GM19025 (cell line): ENCODE measurements at regions not wholly inside any gene's neighbourhood (a gene's known extent, or its start where the extent isn't known, plus 50 kb on each side); places are given as distances from the start of the nearest gene placed in this dataset.

Experiments used
- ATAC-seq: cut with Tn5 transposase; IDR thresholded peaks from one replicate; pipeline ENCODE4 v1.9.1; 2021; ENCODE audit warnings: mild to moderate bottlenecking, low read depth, moderate library complexity; ENCODE audit not compliant: unreplicated experiment

GRCh38 chr11:29019960-29020683 lies 911.9 kb downstream of the METTL15 start:
- ATAC-seq = no peak

- ATAC-seq = no peak
These were observed 910.4 kb downstream of the METTL15 start for GRCh38 chr11:29018631-29019030.

GRCh38 chr11:29017941-29018340 lies 909.8 kb downstream of the METTL15 start:
- no peak for ATAC-seq

DNA sequence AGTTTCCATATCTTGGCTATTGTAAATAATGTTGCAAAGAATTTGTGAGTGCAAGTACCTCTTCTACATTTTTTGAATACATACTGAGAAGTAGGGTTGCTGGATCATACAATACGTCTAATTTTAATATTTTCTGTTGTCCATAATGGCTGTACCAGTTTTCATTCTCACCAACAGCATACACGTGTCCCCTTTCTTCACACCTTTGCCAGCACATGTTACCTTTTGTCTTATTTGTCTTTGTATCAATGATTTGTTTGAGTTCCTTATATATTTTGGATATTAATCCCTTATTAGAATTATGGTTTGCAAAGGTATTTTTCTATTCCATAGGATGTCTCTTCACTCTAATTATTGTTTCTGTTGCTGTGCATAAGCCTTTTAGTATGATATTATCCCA lies 904.3 kb downstream of the METTL15 start:
- ATAC-seq = no peak

- no peak for ATAC-seq
These were observed 901.2 kb downstream of the METTL15 start for GRCh38 chr11:29009426-29009825.

GRCh38 chr11:29008481-29008880 lies 900.3 kb downstream of the METTL15 start:
- no peak for ATAC-seq

GRCh38 chr11:29006668-29007067 lies 898.5 kb downstream of the METTL15 start:
- ATAC-seq = no peak

- ATAC-seq = no peak
These were observed 897.3 kb downstream of the METTL15 start for GRCh38 chr11:29005401-29005980.

GRCh38 chr11:29002816-29003215 lies 894.6 kb downstream of the METTL15 start:
- ATAC-seq = no peak

DNA sequence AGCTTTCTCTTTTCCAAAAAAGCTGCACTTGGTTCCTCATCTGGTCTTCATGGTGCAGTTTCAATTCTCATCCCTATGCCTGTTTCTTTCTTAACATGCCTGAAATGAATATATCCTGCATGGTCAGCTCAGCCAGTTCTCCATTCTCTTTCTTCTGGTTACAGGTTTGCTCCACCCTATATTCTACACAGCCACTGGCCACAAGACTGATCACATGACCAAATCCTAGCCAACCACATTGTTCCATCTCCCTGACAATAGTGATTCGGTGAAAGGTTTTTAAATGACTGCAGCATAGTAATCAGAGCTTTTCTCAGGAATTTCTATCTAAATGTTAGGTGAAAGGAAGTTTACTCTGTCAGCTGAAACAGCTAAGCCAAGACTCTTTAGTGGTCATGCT lies 891.4 kb downstream of the METTL15 start:
- peak; percentile 46 for ATAC-seq

GRCh38 chr11:28992996-28993395 lies 884.8 kb downstream of the METTL15 start:
- ATAC-seq = no peak

DNA sequence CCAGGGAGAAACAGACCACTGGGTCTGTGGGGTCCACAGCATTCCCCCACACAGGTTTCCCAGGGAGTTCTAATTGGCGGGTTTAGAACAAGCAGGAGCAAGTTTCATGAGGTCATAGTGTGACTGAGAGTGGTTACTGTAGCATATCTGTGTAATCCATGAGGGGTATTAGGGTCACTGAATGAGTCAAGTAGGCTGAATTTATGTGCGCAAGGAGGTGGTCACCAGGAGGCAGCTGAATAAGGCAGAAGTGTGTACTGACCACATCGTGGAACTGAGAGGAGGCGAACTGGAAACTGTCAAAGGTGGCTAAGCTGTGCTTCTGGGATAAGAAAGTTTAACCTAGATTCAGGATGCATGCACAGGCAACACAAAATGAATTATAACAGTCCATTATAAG lies 876.0 kb downstream of the METTL15 start:
- ATAC-seq = no peak

GRCh38 chr11:28983780-28984179 lies 875.6 kb downstream of the METTL15 start:
- no peak for ATAC-seq

DNA sequence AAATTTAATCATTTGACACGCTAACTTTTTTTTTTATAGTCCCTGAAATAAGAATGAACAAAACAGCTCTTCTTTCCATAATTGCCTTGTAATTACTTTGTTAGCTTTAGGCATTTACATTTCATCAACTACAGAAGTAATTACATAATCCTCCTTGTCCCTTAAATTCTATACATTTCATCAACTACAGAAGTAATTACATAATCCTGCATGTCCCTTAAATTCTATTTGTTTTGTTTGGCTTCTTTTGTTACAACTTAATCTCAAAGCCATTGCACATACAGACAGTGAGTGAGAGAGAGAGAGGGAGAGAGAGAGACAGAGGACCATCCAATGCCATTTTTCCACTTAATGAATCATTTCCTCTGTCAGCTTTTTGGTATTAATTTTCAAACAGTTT lies 873.2 kb downstream of the METTL15 start:
- no peak for ATAC-seq

GRCh38 chr11:28976801-28977145 lies 868.6 kb downstream of the METTL15 start:
- ATAC-seq = no peak

GRCh38 chr11:28976012-28976800 lies 868.0 kb downstream of the METTL15 start:
- ATAC-seq = no peak

DNA sequence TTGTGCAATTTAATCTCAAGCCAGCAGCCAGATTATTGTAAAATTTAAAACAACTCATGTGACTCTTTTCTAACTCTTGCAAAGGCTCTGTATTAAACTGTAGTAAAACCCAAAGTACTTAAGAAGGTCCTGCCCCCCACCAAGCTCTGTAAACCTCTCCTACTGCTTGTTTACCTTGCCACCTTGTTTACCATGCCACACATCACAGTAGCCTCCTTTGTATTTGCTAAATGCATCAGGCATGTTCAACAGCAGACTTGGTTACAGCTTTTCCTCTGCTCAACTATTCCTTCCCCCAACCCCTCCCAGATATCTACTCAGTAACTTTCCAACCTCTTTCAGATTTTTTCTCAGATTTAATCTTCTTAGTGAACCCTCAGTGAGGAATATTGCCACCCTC lies 861.6 kb downstream of the METTL15 start:
- no peak for ATAC-seq

DNA sequence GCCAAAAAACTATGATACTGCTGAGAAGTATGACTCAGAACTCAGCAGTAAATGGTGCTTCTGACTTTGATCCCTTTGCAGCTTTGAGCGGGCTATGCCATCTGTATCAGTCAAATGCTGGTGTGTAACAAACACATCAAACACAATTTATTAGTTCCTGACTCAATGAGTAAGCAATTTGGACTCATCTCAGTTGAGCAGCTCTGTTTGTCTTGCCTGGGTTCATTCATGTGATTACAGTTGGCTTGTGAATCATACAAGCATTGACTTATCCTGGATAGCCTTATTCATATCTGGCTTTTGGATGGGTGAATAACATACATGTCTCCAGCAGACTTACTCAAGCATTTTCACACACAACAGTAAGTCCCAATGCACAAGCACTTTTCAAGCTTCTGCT lies 858.8 kb downstream of the METTL15 start:
- no peak for ATAC-seq

- ATAC-seq = no peak
These were observed 857.6 kb downstream of the METTL15 start for GRCh38 chr11:28965819-28966218.

- ATAC-seq = no peak
These were observed 856.6 kb downstream of the METTL15 start for GRCh38 chr11:28964811-28965210.

- ATAC-seq = no peak
These were observed 855.0 kb downstream of the METTL15 start for GRCh38 chr11:28963187-28963586.

GRCh38 chr11:28962502-28962901 lies 854.3 kb downstream of the METTL15 start:
- ATAC-seq = no peak
